Liver (tissue), 7 donors: ENCODE measurements at regions not wholly inside any gene's neighbourhood (a gene's known extent, or its start where the extent isn't known, plus 50 kb on each side); places are given as distances from the start of the nearest gene placed in this dataset.

Source experiments
- DNase-seq: peaks from one replicate; pipeline ENCODE4 v3.0.0-alpha.2; 2017; ENCODE audit warnings: low spot score
- H3K27ac ChIP-seq, 2 donors: one replicate each; pipeline ENCODE4 v1.7.0; 2013; ENCODE audit warnings: inconsistent platforms in 2 of 2, low read length in 2 of 2, control low read depth in 1 of 2, low read depth in 1 of 2, mild to moderate bottlenecking in 1 of 2
- H3K27me3 ChIP-seq, 4 donors: one replicate each; pipeline versions ENCODE4 v1.6.1 to v1.7.0; 2013; ENCODE audit warnings: low read length in 3 of 4, inconsistent platforms in 1 of 4, mild to moderate bottlenecking in 1 of 4, moderate library complexity in 1 of 4; ENCODE audit not compliant: control insufficient read depth in 4 of 4, insufficient read depth in 4 of 4
- H3K36me3 ChIP-seq, 4 donors: one replicate each; pipeline versions ENCODE4 v1.6.1 to v1.7.0; 2013; ENCODE audit warnings: low read length in 3 of 4, mild to moderate bottlenecking in 3 of 4, low read depth in 1 of 4, moderate library complexity in 1 of 4; ENCODE audit not compliant: control insufficient read depth in 4 of 4, insufficient read depth in 3 of 4
- H3K4me1 ChIP-seq, 4 donors: one replicate each; pipeline versions ENCODE4 v1.6.1 to v1.7.0; 2013; ENCODE audit warnings: low read length in 3 of 4, mild to moderate bottlenecking in 3 of 4, moderate library complexity in 1 of 4; ENCODE audit not compliant: control insufficient read depth in 4 of 4, insufficient read depth in 4 of 4
- H3K4me3 ChIP-seq, 3 donors: one replicate each; pipeline versions ENCODE4 v1.6.1 to v1.7.0; 2013; ENCODE audit warnings: low read length in 3 of 3, control low read depth in 1 of 3, low read depth in 1 of 3, mild to moderate bottlenecking in 1 of 3
- H3K9ac ChIP-seq, 2 donors: one replicate each; pipeline ENCODE4 v1.7.0; 2013; ENCODE audit warnings: low read length in 2 of 2, mild to moderate bottlenecking in 2 of 2, moderate library complexity in 2 of 2, control low read depth in 1 of 2, low read depth in 1 of 2
- H3K9me3 ChIP-seq, 4 donors: one replicate each; pipeline versions ENCODE4 v1.6.1 to v1.7.0; 2013; ENCODE audit warnings: low read length in 3 of 4; ENCODE audit not compliant: control insufficient read depth in 4 of 4
- FOXA1 ChIP-seq: IDR thresholded peaks from 2 replicates; pipeline ENCODE4 v1.6.1; 2016; ENCODE audit warnings: antibody characterized with exemption
- FOXA2 ChIP-seq: IDR thresholded peaks from 2 replicates; pipeline ENCODE4 v1.6.1; 2016; ENCODE audit warnings: antibody characterized with exemption
- GABPA ChIP-seq, 2 donors: IDR thresholded peaks in 1 of 2; conservative IDR thresholded peaks in 1 of 2; 2 replicates each; pipeline ENCODE4 v1.6.1; 2016; ENCODE audit warnings: antibody characterized with exemption in 2 of 2, mild to moderate bottlenecking in 1 of 2, moderate library complexity in 1 of 2
- HNF4A ChIP-seq, 2 donors: conservative IDR thresholded peaks; 2 replicates each; pipeline ENCODE4 v1.6.1; 2016; ENCODE audit warnings: antibody characterized with exemption in 2 of 2, mild to moderate bottlenecking in 2 of 2
- HNF4G ChIP-seq: IDR thresholded peaks from 2 replicates; pipeline ENCODE4 v1.6.1; 2016; ENCODE audit warnings: antibody characterized with exemption
- JUND ChIP-seq, 2 donors: IDR thresholded peaks; 2 replicates each; pipeline ENCODE4 v1.6.1; 2016; ENCODE audit warnings: antibody characterized with exemption in 2 of 2
- RAD21 ChIP-seq, 2 donors: IDR thresholded peaks; 2 replicates each; pipeline ENCODE4 v1.6.1; 2016; ENCODE audit warnings: antibody characterized with exemption in 2 of 2, mild to moderate bottlenecking in 2 of 2
- RXRA ChIP-seq, 2 donors: IDR thresholded peaks; 2 replicates each; pipeline ENCODE4 v1.6.1; 2017 to 2018; ENCODE audit warnings: antibody characterized with exemption in 2 of 2, mild to moderate bottlenecking in 1 of 2
- SP1 ChIP-seq: IDR thresholded peaks from 2 replicates; pipeline ENCODE4 v1.6.1; 2018; ENCODE audit warnings: antibody characterized with exemption, mild to moderate bottlenecking
- TAF1 ChIP-seq: conservative IDR thresholded peaks from 2 replicates; pipeline ENCODE4 v1.6.1; 2016; ENCODE audit warnings: antibody characterized with exemption, mild to moderate bottlenecking
- WGBS: extraction: QIAGEN DNeasy Blood & Tissue Kit; methylation state at CpG from one replicate; pipeline ENCODE4 v1.1.7; 2013; 5-methylcytosine and 5-hydroxymethylcytosine counted together
- TF ChIP-seq, protein P1 (sequence below): IDR thresholded peaks from 2 replicates; pipeline ENCODE4 v1.6.1; 2016; ENCODE audit warnings: antibody characterized with exemption
- TF ChIP-seq, protein P2 (sequence below): IDR thresholded peaks from 2 replicates; pipeline ENCODE4 v1.6.1; 2016; ENCODE audit warnings: antibody characterized with exemption
- TF ChIP-seq, protein P3 (sequence below): IDR thresholded peaks from 2 replicates; pipeline ENCODE4 v1.6.1; 2016; ENCODE audit warnings: antibody characterized with exemption
- TF ChIP-seq, protein P4 (sequence below): IDR thresholded peaks from 2 replicates; pipeline ENCODE4 v1.6.1; 2016; ENCODE audit warnings: antibody characterized with exemption, mild to moderate bottlenecking
- donor health status: healthy.
- donor health status: healthy.
- donor health status: healthy.
- donor health status: healthy.

DNA sequence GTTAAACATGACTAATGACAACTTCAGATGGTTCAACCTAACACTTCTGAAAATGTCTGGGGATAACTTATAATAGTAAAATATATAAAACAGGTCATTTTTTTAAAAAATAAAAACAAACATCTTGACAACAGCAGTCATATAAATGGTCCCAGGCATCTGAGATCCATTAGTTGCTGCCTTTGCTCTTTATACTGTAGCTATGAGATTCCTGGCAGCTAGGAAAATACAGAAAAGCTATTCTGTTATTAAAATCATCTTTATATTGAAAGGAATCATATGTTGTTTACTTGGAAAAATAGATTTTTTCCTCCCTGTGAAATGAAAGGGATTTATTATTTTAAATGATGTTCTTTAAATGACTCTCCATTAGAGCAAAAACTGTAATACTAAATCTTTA lies 55.7 kb upstream of the DEUP1 start:
- H3K9ac ChIP-seq, result no peak overlapping the region
- no peak for TF ChIP-seq FOXA2
- TF ChIP-seq JUND (IDR thresholded peaks at IDR 0.05), result no peak
- TF ChIP-seq HNF4A (conservative IDR thresholded peaks at IDR 0.05), result no peak
- no peak for TF ChIP-seq RAD21 (IDR thresholded peaks at IDR 0.05)
- no peak for TF ChIP-seq TAF1
- H3K27ac ChIP-seq, result no peak overlapping the region
- H3K36me3 ChIP-seq, result no peaks in the 10 kb centered on the region
- no peaks in the 10 kb centered on the region for H3K4me1 ChIP-seq
- no peaks in the 10 kb centered on the region for H3K27me3 ChIP-seq
- H3K4me3 ChIP-seq, result no peak overlapping the region
- DNase-seq, result no peak
- H3K9me3 ChIP-seq, result no peaks in the 10 kb centered on the region

DNA sequence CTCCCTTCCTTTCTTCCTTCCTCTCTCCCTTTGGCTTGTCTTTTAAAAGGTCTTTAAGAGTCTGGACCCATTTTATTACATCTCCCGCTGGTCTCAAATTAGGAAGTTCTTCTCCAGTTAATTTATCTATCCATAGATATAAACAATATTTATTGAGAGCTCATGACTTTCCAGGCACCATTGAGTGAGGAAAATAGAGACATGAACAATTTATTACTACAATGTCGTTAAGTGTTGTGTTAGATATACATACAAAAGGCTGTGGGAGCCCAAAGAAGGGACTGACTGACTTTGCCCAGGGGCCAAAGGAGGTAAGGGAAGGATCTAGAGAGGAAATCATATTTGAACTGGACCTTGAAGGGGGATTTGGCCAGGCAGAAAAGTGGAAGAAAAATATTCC lies 51.6 kb upstream of the DEUP1 start:
- Histone ChIP-seq H3K27me3 (no peaks in the 10 kb centered on the region), H3K9ac (no peak overlapping the region), H3K9me3 (no peaks in the 10 kb centered on the region), H3K27ac (no peak overlapping the region), H3K36me3 (no peaks in the 10 kb centered on the region), H3K4me1 (no peaks in the 10 kb centered on the region), H3K4me3 (no peak overlapping the region)
- TF ChIP-seq RXRA (IDR thresholded peaks at IDR 0.05) (no peak), JUND (IDR thresholded peaks at IDR 0.05) (no peak), RAD21 (IDR thresholded peaks at IDR 0.05) (no peak), FOXA1 (no peak), GABPA (IDR thresholded peaks at IDR 0.05 in 1 of 2, conservative IDR thresholded peaks at IDR 0.05 in 1 of 2) (no peak), HNF4G (no peak), HNF4A (conservative IDR thresholded peaks at IDR 0.05) (no peak), FOXA2 (no peak), SP1 (no peak), TAF1 (no peak)
- TF ChIP-seq, protein P1, sequence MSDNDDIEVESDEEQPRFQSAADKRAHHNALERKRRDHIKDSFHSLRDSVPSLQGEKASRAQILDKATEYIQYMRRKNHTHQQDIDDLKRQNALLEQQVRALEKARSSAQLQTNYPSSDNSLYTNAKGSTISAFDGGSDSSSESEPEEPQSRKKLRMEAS, result no peak
- TF ChIP-seq, protein P2, sequence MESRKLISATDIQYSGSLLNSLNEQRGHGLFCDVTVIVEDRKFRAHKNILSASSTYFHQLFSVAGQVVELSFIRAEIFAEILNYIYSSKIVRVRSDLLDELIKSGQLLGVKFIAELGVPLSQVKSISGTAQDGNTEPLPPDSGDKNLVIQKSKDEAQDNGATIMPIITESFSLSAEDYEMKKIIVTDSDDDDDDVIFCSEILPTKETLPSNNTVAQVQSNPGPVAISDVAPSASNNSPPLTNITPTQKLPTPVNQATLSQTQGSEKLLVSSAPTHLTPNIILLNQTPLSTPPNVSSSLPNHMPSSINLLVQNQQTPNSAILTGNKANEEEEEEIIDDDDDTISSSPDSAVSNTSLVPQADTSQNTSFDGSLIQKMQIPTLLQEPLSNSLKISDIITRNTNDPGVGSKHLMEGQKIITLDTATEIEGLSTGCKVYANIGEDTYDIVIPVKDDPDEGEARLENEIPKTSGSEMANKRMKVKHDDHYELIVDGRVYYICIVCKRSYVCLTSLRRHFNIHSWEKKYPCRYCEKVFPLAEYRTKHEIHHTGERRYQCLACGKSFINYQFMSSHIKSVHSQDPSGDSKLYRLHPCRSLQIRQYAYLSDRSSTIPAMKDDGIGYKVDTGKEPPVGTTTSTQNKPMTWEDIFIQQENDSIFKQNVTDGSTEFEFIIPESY, result no peak
- TF ChIP-seq, protein P3, sequence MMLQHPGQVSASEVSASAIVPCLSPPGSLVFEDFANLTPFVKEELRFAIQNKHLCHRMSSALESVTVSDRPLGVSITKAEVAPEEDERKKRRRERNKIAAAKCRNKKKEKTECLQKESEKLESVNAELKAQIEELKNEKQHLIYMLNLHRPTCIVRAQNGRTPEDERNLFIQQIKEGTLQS, result no peak
- TF ChIP-seq, protein P4, sequence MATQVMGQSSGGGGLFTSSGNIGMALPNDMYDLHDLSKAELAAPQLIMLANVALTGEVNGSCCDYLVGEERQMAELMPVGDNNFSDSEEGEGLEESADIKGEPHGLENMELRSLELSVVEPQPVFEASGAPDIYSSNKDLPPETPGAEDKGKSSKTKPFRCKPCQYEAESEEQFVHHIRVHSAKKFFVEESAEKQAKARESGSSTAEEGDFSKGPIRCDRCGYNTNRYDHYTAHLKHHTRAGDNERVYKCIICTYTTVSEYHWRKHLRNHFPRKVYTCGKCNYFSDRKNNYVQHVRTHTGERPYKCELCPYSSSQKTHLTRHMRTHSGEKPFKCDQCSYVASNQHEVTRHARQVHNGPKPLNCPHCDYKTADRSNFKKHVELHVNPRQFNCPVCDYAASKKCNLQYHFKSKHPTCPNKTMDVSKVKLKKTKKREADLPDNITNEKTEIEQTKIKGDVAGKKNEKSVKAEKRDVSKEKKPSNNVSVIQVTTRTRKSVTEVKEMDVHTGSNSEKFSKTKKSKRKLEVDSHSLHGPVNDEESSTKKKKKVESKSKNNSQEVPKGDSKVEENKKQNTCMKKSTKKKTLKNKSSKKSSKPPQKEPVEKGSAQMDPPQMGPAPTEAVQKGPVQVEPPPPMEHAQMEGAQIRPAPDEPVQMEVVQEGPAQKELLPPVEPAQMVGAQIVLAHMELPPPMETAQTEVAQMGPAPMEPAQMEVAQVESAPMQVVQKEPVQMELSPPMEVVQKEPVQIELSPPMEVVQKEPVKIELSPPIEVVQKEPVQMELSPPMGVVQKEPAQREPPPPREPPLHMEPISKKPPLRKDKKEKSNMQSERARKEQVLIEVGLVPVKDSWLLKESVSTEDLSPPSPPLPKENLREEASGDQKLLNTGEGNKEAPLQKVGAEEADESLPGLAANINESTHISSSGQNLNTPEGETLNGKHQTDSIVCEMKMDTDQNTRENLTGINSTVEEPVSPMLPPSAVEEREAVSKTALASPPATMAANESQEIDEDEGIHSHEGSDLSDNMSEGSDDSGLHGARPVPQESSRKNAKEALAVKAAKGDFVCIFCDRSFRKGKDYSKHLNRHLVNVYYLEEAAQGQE, result no peak
- DNase-seq, result no peak
- 81% methylated on average over 2 of the region's 2 CpGs for WGBS
